GM12878 (cell line): ENCODE measurements at regions not wholly inside any gene's neighbourhood (a gene's known extent, or its start where the extent isn't known, plus 50 kb on each side); places are given as distances from the start of the nearest gene placed in this dataset.

Source experiments
- CTCF ChIP-seq, 3 experiments: IDR thresholded peaks in 2 of 3; conservative IDR thresholded peaks in 1 of 3; 2 replicates each; pipeline ENCODE4 v1.5.1; 2011; ENCODE audit warnings: low read depth in 3 of 3, low read length in 3 of 3, mild to moderate bottlenecking in 3 of 3, control low read depth in 2 of 3, moderate library complexity in 2 of 3, inconsistent platforms in 1 of 3, mixed read lengths in 1 of 3; ENCODE audit not compliant: control insufficient read depth in 2 of 3, insufficient read depth in 1 of 3; ENCODE audit errors: extremely low read depth in 1 of 3
- IRF5 ChIP-seq: fragments of 450-650 bp; IDR thresholded peaks from 2 replicates; pipeline ENCODE4 v1.6.1; 2017; ENCODE audit warnings: borderline replicate concordance
- MAX ChIP-seq: IDR thresholded peaks from 2 replicates; pipeline ENCODE4 v1.6.1; 2012; ENCODE audit warnings: low read depth, low read length, improper control_type of control experiment
- NRF1 ChIP-seq: conservative IDR thresholded peaks from 2 replicates; pipeline ENCODE4 v1.6.1; 2011; ENCODE audit warnings: mild to moderate bottlenecking, low read depth, low read length, improper control_type of control experiment
- POLR2A ChIP-seq: IDR thresholded peaks from 2 replicates; pipeline ENCODE4 v1.6.1; 2011; ENCODE audit warnings: low read depth, mild to moderate bottlenecking, low read length
- RCOR1 ChIP-seq: conservative IDR thresholded peaks from 2 replicates; pipeline ENCODE4 v1.6.1; 2012; ENCODE audit warnings: low read depth, low read length, improper control_type of control experiment
- SRF ChIP-seq, 2 experiments: IDR thresholded peaks; 2 replicates each; pipeline ENCODE4 v1.6.1; 2011; ENCODE audit warnings: low read depth in 2 of 2, low read length in 2 of 2, mild to moderate bottlenecking in 1 of 2, moderate library complexity in 1 of 2
- TAF1 ChIP-seq: IDR thresholded peaks from 2 replicates; pipeline ENCODE4 v1.6.1; 2011; ENCODE audit warnings: mild to moderate bottlenecking, low read depth, low read length, borderline replicate concordance
- TCF7 ChIP-seq: IDR thresholded peaks from 2 replicates; pipeline ENCODE4 v1.6.1; 2014; ENCODE audit warnings: antibody characterized with exemption, borderline replicate concordance
- ZBTB40 ChIP-seq: fragments of 450-650 bp; IDR thresholded peaks from 2 replicates; pipeline ENCODE4 v1.6.1; 2016; ENCODE audit warnings: mild to moderate bottlenecking, moderate library complexity, borderline replicate concordance
- ZSCAN29 ChIP-seq: fragments of 450-650 bp; IDR thresholded peaks from 2 replicates; pipeline ENCODE4 v1.6.1; 2017; ENCODE audit warnings: mild to moderate bottlenecking, moderate library complexity

- no peak for TF ChIP-seq SRF (IDR thresholded peaks at IDR 0.05; ENCODE audit: low read depth in 2 of 2, low read length in 2 of 2)
- TF ChIP-seq POLR2A: no peak
- TF ChIP-seq NRF1: no peak
- TF ChIP-seq ZSCAN29: no peak
- TF ChIP-seq CTCF (IDR thresholded peaks at IDR 0.05 in 2 of 3, conservative IDR thresholded peaks at IDR 0.05 in 1 of 3; ENCODE audit: control insufficient read depth in 2 of 3, extremely low read depth in 1 of 3, insufficient read depth in 1 of 3, low read depth in 3 of 3, low read length in 3 of 3): no peak
- TF ChIP-seq RCOR1: no peak
- TF ChIP-seq ZBTB40: no peak
- no peak for TF ChIP-seq MAX
- TF ChIP-seq TAF1: no peak
- TF ChIP-seq IRF5: no peak
- TF ChIP-seq TCF7: no peak
Observed at GRCh38 chr21:16079830-16080229, 350.0 kb downstream of the USP25 start.
